ENCODE measurements at regions not wholly inside any gene's neighbourhood (a gene's known extent, or its start where the extent isn't known, plus 50 kb on each side); places are given as distances from the start of the nearest gene placed in this dataset.

DNA sequence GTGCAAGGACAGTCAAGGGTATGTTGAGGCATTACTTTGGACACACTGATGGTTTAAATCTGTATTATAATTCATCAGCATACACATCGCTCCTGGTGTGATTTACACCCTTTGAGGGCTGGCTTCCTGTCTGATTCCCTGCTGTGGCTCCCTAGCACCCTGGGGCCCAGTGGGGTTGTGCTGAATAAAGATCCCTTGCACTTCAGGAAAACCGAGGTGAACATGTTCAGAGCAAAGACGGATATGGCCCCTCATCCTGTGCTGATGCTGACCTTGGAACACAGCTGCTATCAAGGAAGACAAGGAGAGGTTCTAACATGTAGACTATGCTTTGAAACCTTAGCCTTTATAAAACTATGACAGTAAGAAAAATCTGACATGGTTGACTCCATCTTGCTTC is 84.6 kb upstream of the UNC5B start:
- TF ChIP-seq CTCF (IDR thresholded peaks at IDR 0.05): no peak
- no peak for TF ChIP-seq POLR2A (IDR thresholded peaks at IDR 0.05; ENCODE audit: low read depth)
- no peak for TF ChIP-seq POLR2AphosphoS5 (IDR thresholded peaks at IDR 0.05)
- no peak for TF ChIP-seq EP300 (IDR thresholded peaks at IDR 0.05)
